ENCODE measurements at regions not wholly inside any gene's neighbourhood (a gene's known extent, or its start where the extent isn't known, plus 50 kb on each side); places are given as distances from the start of the nearest gene placed in this dataset.

GRCh38 chr4:79585834-79586233 is 177.8 kb upstream of the GK2 start:
- FAIRE-seq (no peak), DNase-seq (ENCODE audit: insufficient read length, low spot score) (no peak)
- no peak for TF ChIP-seq CTCF (IDR thresholded peaks at IDR 0.05; ENCODE audit: insufficient read depth, missing control alignments)

- TF ChIP-seq CTCF (IDR thresholded peaks at IDR 0.05; ENCODE audit: insufficient read depth, missing control alignments), result no peak
- FAIRE-seq (no peak), DNase-seq (ENCODE audit: insufficient read length, low spot score) (no peak)
Measured at GRCh38 chr4:79585330-79585729, 177.3 kb upstream of the GK2 start.

GRCh38 chr4:79584902-79585301 is 176.9 kb upstream of the GK2 start:
- DNase-seq (ENCODE audit: insufficient read length, low spot score) (no peak), FAIRE-seq (no peak)
- no peak for TF ChIP-seq CTCF (IDR thresholded peaks at IDR 0.05; ENCODE audit: insufficient read depth, missing control alignments)

- TF ChIP-seq CTCF (IDR thresholded peaks at IDR 0.05; ENCODE audit: insufficient read depth, missing control alignments), result no peak
- no peak for DNase-seq (ENCODE audit: insufficient read length, low spot score)
- FAIRE-seq, result no peak
Measured at GRCh38 chr4:79584352-79584751, 176.3 kb upstream of the GK2 start.

- no peak for DNase-seq (ENCODE audit: insufficient read length, low spot score)
- TF ChIP-seq CTCF (IDR thresholded peaks at IDR 0.05; ENCODE audit: insufficient read depth, missing control alignments), result no peak
- FAIRE-seq, result no peak
Measured at GRCh38 chr4:79578606-79579005, 170.6 kb upstream of the GK2 start.

GRCh38 chr4:79576429-79576753 is 168.4 kb upstream of the GK2 start:
- FAIRE-seq (no peak), DNase-seq (ENCODE audit: insufficient read length, low spot score) (no peak)
- peak; percentile 73 for TF ChIP-seq CTCF (IDR thresholded peaks at IDR 0.05; ENCODE audit: insufficient read depth, missing control alignments)

- DNase-seq (ENCODE audit: insufficient read length, low spot score) (no peak), FAIRE-seq (no peak)
- TF ChIP-seq CTCF (IDR thresholded peaks at IDR 0.05; ENCODE audit: insufficient read depth, missing control alignments), result no peak
Measured at GRCh38 chr4:79575709-79576428, 167.8 kb upstream of the GK2 start.
